ENCODE measurements at regions not wholly inside any gene's neighbourhood (a gene's known extent, or its start where the extent isn't known, plus 50 kb on each side); places are given as distances from the start of the nearest gene placed in this dataset.

DNA sequence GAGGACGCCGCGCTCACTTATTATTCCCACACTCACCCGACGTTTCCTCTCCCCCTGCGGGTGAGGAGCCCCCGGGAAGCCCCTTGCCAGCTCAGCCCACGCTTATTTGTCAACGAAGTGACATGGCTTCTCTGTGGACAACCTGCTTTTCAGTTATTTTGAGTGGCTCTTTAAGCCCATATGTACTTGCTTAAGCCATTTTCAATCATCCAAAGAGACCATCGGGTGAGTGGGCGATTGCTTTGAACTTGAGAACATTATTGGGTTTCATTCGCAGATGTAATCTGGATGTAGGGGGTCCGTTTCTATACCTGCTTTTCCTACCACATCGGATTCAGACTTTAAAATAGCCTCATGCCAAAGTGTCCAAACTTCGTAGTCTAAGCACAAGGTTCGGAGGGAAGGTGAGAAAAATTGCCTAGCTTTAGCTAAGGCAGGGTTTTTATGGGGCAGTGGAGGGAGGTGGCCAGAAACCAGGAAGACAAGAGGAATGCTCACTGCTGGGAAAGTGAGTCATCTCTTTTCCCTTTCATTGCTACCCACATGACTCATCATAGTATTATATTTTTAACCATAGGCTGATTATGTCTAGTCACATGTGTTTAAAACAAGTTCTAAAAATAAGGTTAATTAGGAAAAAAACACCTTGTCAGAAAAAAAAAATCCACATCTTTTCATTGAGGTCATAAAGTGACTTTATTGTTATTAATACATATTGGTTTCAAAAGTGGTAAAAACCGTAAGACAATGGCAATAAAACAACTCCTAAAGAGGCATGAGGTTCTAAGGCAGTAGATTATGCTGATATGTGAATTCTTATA, 773.1 kb upstream of the NR2F2 start:
- H4K20me1 ChIP-seq (ENCODE audit: insufficient read depth, low read length): no peaks in the 10 kb centered on the region
- no peaks in the 10 kb centered on the region for H3K4me1 ChIP-seq (ENCODE audit: insufficient read depth, low read length)
- no peak for DNase-seq
- no peak overlapping the region for H3K27ac ChIP-seq (ENCODE audit: low read length)
- TF ChIP-seq EZH2 (IDR thresholded peaks at IDR 0.05; ENCODE audit: borderline replicate concordance, low read depth, low read length, severe bottlenecking): no peak
- TF ChIP-seq, protein P1, sequence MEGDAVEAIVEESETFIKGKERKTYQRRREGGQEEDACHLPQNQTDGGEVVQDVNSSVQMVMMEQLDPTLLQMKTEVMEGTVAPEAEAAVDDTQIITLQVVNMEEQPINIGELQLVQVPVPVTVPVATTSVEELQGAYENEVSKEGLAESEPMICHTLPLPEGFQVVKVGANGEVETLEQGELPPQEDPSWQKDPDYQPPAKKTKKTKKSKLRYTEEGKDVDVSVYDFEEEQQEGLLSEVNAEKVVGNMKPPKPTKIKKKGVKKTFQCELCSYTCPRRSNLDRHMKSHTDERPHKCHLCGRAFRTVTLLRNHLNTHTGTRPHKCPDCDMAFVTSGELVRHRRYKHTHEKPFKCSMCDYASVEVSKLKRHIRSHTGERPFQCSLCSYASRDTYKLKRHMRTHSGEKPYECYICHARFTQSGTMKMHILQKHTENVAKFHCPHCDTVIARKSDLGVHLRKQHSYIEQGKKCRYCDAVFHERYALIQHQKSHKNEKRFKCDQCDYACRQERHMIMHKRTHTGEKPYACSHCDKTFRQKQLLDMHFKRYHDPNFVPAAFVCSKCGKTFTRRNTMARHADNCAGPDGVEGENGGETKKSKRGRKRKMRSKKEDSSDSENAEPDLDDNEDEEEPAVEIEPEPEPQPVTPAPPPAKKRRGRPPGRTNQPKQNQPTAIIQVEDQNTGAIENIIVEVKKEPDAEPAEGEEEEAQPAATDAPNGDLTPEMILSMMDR (IDR thresholded peaks at IDR 0.05; ENCODE audit: borderline replicate concordance, extremely low read depth, low read length, poor library complexity, severe bottlenecking): no peak
- H3K27me3 ChIP-seq (ENCODE audit: insufficient read depth, low read length, poor library complexity): peaks cover 2% of the 10 kb centered on the region
- no peaks in the 10 kb centered on the region for H3K9me3 ChIP-seq (ENCODE audit: insufficient read depth, low read length, severe bottlenecking)
- no peaks in the 10 kb centered on the region for H3K79me2 ChIP-seq (ENCODE audit: insufficient read depth, low read length)
- H2AFZ ChIP-seq (ENCODE audit: low read depth, low read length): no peak overlapping the region
- H3K36me3 ChIP-seq (ENCODE audit: insufficient read depth, low read length): no peaks in the 10 kb centered on the region
- ATAC-seq (ENCODE audit: insufficient read depth, low read depth): no peak
- H3K4me2 ChIP-seq (ENCODE audit: insufficient read depth, low read length): no peak overlapping the region
- H3K9ac ChIP-seq (ENCODE audit: low read depth, low read length): no peak overlapping the region
- no peak overlapping the region for H3K4me3 ChIP-seq (ENCODE audit: low read depth in 1 of 2, low read length in 2 of 2)

DNA sequence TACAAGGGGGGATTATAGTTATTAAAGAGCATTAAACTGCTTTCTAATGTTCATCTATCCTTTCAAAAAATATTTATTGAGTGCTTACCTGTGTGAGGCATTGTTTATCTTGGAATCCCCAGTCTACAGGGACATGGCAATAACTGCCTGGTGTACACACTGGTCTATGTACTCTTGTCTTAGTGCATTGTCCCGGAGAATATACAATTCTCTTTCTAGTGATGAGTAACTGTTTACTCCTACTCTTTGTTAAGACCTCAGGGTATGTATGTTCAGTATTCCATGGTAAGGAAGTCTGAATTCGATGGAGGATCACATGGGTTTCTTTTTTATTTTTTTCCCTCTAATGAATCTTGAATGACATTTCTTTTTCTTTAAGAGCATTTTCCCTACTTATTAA, 772.4 kb upstream of the NR2F2 start:
- Histone ChIP-seq H2AFZ (ENCODE audit: low read depth, low read length) (no peak overlapping the region), H3K79me2 (ENCODE audit: insufficient read depth, low read length) (no peaks in the 10 kb centered on the region)

DNA sequence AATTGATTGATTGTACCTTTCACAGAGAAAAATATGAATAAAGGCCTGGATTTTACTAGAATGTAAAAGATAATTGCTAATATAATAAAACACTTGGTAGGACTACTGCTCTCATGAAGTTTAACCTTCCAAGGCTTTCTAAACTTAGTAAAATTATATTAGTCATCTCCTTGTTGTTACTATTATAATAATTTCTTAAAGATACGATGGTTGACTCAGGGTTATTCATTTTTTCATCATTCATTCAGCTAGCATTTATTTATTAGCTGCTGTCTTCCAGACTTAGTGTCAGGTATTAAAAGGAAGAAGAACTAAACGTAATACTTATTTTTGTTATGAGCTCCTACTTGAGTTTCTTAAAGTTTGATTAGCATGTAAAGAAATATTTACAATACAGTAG, 771.6 kb upstream of the NR2F2 start:
- no peak overlapping the region for H3K27ac ChIP-seq (ENCODE audit: low read length)
- no peak overlapping the region for H3K4me3 ChIP-seq (ENCODE audit: low read depth in 1 of 2, low read length in 2 of 2)
- H2AFZ ChIP-seq (ENCODE audit: low read depth, low read length): no peak overlapping the region
- no peak overlapping the region for H3K9ac ChIP-seq (ENCODE audit: low read depth, low read length)
- TF ChIP-seq, protein P1 (IDR thresholded peaks at IDR 0.05; ENCODE audit: borderline replicate concordance, extremely low read depth, low read length, poor library complexity, severe bottlenecking): no peak
- ATAC-seq (ENCODE audit: insufficient read depth, low read depth) (no peak), DNase-seq (no peak)
- H3K36me3 ChIP-seq (ENCODE audit: insufficient read depth, low read length): no peaks in the 10 kb centered on the region
- H3K4me1 ChIP-seq (ENCODE audit: insufficient read depth, low read length): no peaks in the 10 kb centered on the region
- H3K27me3 ChIP-seq (ENCODE audit: insufficient read depth, low read length, poor library complexity): peaks cover 2% of the 10 kb centered on the region
- H4K20me1 ChIP-seq (ENCODE audit: insufficient read depth, low read length): no peaks in the 10 kb centered on the region
- no peaks in the 10 kb centered on the region for H3K79me2 ChIP-seq (ENCODE audit: insufficient read depth, low read length)
- no peak overlapping the region for H3K4me2 ChIP-seq (ENCODE audit: insufficient read depth, low read length)
- no peaks in the 10 kb centered on the region for H3K9me3 ChIP-seq (ENCODE audit: insufficient read depth, low read length, severe bottlenecking)

More for the DNA sequence above, 772.4 kb upstream of the NR2F2 start:
- Histone ChIP-seq H3K9me3 (ENCODE audit: insufficient read depth, low read length, severe bottlenecking) (no peaks in the 10 kb centered on the region), H3K4me2 (ENCODE audit: insufficient read depth, low read length) (no peak overlapping the region), H4K20me1 (ENCODE audit: insufficient read depth, low read length) (no peaks in the 10 kb centered on the region), H3K9ac (ENCODE audit: low read depth, low read length) (no peak overlapping the region), H3K36me3 (ENCODE audit: insufficient read depth, low read length) (no peaks in the 10 kb centered on the region), H3K4me3 (ENCODE audit: low read depth in 1 of 2, low read length in 2 of 2) (no peak overlapping the region), H3K27ac (ENCODE audit: low read length) (no peak overlapping the region), H3K4me1 (ENCODE audit: insufficient read depth, low read length) (no peaks in the 10 kb centered on the region), H3K27me3 (ENCODE audit: insufficient read depth, low read length, poor library complexity) (peaks cover 2% of the 10 kb centered on the region)
- no peak for TF ChIP-seq EZH2 (IDR thresholded peaks at IDR 0.05; ENCODE audit: borderline replicate concordance, low read depth, low read length, severe bottlenecking)
- TF ChIP-seq, protein P1 (IDR thresholded peaks at IDR 0.05; ENCODE audit: borderline replicate concordance, extremely low read depth, low read length, poor library complexity, severe bottlenecking): no peak
- ATAC-seq (ENCODE audit: insufficient read depth, low read depth) (no peak), DNase-seq (no peak)
